SU-DHL-6 (cell line): ENCODE measurements at regions not wholly inside any gene's neighbourhood (a gene's known extent, or its start where the extent isn't known, plus 50 kb on each side); places are given as distances from the start of the nearest gene placed in this dataset.

Experiments
- CTCF ChIP-seq: fragments of 200-600 bp; sonication (generic); IDR thresholded peaks from one replicate; pipeline ENCODE4 v1.5.1; 2017; ENCODE audit warnings: antibody characterized with exemption, mild to moderate bottlenecking, low read length, moderate library complexity; ENCODE audit not compliant: insufficient read depth, poor library complexity, severe bottlenecking
- EZH2phosphoT487 ChIP-seq: fragments of 200-600 bp; sonication (generic), shearing (Covaris generic); conservative IDR thresholded peaks from 2 replicates; pipeline ENCODE4 v1.6.1; 2018; ENCODE audit warnings: mild to moderate bottlenecking, antibody characterized with exemption, low read length, moderate library complexity, mixed read lengths

- TF ChIP-seq CTCF: no peak
- no peak for TF ChIP-seq EZH2phosphoT487
Observed at GRCh38 chr12:86770871-86771270, 514.7 kb upstream of the MGAT4C start.
